Kidney epithelial cell (primary cell): ENCODE measurements at regions not wholly inside any gene's neighbourhood (a gene's known extent, or its start where the extent isn't known, plus 50 kb on each side); places are given as distances from the start of the nearest gene placed in this dataset.

Experiments
- DNase-seq: peaks from one replicate; pipeline ENCODE4 v3.0.0-alpha.2; 2010; ENCODE audit warnings: low read depth
- H3K27me3 ChIP-seq: 2 replicates; pipeline ENCODE4 v1.6.0; 2011; ENCODE audit warnings: low read length; ENCODE audit not compliant: control insufficient read depth, insufficient read depth
- H3K36me3 ChIP-seq: 2 replicates; pipeline ENCODE4 v1.5.1; 2011; ENCODE audit warnings: low read length; ENCODE audit not compliant: control insufficient read depth, insufficient read depth
- H3K4me3 ChIP-seq: 2 replicates; pipeline ENCODE4 v1.5.1; 2011; ENCODE audit warnings: low read depth, mild to moderate bottlenecking, control low read depth, low read length
- TF ChIP-seq, protein P1 (sequence below): IDR thresholded peaks from 2 replicates; pipeline ENCODE4 v1.5.1; 2011; ENCODE audit warnings: mild to moderate bottlenecking, moderate library complexity, low read length, control low read depth, inconsistent platforms; ENCODE audit not compliant: insufficient read depth, poor library complexity, severe bottlenecking

DNA sequence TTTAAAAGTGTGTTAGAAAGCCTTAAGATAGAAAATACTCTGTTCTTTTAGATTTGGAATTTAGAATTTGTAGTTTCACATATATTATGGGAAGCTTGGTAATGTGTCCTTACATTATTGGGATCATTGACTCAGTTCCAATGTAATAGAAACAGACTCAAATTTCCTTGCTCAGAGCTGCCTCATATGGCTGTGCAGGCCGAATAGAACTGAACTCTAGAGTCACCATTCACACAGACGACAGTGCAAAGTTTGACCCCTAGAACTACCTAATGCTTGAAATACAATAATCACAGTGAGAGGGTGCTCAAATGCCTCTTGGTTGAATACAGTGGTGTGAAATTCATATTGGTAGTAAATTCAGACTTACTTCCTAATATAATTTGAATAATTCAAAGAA, 482.7 kb upstream of the CITED2 start:
- Histone ChIP-seq H3K36me3 (no peaks in the 10 kb centered on the region), H3K27me3 (no peaks in the 10 kb centered on the region), H3K4me3 (no peak overlapping the region)
- DNase-seq = no peak
- TF ChIP-seq, protein P1, sequence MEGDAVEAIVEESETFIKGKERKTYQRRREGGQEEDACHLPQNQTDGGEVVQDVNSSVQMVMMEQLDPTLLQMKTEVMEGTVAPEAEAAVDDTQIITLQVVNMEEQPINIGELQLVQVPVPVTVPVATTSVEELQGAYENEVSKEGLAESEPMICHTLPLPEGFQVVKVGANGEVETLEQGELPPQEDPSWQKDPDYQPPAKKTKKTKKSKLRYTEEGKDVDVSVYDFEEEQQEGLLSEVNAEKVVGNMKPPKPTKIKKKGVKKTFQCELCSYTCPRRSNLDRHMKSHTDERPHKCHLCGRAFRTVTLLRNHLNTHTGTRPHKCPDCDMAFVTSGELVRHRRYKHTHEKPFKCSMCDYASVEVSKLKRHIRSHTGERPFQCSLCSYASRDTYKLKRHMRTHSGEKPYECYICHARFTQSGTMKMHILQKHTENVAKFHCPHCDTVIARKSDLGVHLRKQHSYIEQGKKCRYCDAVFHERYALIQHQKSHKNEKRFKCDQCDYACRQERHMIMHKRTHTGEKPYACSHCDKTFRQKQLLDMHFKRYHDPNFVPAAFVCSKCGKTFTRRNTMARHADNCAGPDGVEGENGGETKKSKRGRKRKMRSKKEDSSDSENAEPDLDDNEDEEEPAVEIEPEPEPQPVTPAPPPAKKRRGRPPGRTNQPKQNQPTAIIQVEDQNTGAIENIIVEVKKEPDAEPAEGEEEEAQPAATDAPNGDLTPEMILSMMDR = no peak

DNA sequence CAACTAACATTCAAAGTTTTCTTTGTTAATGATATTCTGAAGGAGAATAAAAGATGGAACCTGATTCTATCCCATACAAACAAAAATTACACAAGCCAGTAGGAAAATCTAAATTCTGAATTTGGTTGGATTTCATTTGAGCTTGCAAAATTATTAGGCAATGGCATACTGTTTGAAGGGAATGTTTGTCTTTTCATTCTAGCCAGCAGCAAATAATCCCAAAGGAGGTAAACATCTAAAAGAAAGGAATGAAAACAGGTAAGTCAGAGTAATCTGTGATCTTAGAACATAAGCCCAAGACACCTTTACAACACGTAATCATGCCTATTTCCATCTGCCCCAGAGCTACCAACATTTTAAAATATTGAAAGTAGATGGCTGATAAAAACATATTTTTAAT, 482.1 kb upstream of the CITED2 start:
- no peaks in the 10 kb centered on the region for H3K27me3 ChIP-seq
- TF ChIP-seq, protein P1 = no peak
- H3K36me3 ChIP-seq = no peaks in the 10 kb centered on the region
- no peak for DNase-seq
- H3K4me3 ChIP-seq = no peak overlapping the region

DNA sequence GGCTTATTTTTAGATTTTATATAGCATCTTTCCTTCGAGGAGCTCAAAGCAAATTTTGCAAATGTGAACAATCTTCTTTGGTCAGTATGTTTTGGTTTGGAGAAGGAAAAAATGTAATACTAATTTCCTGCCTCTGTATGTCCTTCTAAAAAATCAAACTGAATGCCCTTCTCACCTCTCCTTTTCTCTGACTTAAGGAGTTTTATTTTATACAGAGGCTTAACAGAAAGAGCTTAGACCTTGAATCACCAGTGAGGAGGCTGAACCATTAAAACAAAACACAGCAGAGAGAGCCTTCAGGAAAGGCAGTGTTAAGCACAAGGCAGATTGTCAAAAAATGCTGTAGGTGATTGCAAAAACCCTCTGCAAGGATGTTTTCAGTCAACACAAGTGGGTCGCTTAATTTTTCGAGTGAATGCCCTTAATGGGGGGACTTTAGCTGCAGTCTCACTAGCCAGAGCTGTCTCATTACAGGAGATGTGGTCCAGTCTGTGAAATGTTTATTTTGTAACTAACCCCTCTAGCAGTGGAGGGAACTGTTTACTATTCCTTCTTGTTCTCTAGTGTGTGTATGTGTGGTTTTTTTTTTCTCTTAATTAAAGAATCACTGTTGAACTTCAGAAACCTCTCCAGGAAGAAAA, 481.3 kb upstream of the CITED2 start:
- TF ChIP-seq, protein P1 = no peak
- Histone ChIP-seq H3K36me3 (no peaks in the 10 kb centered on the region), H3K4me3 (no peak overlapping the region), H3K27me3 (no peaks in the 10 kb centered on the region)
- no peak for DNase-seq

DNA sequence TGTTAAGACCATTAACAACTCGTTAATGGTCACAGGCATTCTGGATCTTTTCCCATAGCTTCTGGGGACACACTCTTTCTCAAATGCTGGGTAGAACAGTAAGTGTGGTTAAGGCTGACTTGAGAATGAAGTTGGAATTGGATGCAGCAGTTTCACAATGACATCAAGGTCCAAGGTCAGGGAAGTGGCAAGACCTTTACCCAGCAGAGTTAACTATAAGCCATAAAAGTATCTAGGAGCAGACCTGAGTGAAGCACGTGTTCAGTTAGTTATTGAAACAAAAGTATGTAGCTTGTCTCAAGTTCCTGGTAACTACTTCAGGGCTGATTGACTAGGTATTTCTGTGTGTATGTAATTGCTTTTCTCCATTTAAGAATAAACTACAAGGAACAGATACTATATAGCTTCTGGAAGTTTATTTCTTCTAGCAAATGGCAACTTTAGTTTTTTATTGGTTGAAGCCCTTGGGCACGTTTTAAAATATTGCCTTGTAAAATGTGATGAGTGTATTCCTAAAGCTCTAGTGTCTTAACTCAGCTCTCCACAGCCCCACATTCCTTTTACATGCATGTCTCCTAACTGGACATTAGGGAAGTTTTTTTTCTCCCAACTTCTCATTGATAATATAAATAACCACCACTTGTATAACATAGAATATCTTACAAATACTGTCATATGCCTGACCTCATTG, 479.0 kb upstream of the CITED2 start:
- Histone ChIP-seq H3K4me3 (no peak overlapping the region), H3K36me3 (no peaks in the 10 kb centered on the region), H3K27me3 (no peaks in the 10 kb centered on the region)
- TF ChIP-seq, protein P1 = no peak
- DNase-seq = peak; percentile 67

DNA sequence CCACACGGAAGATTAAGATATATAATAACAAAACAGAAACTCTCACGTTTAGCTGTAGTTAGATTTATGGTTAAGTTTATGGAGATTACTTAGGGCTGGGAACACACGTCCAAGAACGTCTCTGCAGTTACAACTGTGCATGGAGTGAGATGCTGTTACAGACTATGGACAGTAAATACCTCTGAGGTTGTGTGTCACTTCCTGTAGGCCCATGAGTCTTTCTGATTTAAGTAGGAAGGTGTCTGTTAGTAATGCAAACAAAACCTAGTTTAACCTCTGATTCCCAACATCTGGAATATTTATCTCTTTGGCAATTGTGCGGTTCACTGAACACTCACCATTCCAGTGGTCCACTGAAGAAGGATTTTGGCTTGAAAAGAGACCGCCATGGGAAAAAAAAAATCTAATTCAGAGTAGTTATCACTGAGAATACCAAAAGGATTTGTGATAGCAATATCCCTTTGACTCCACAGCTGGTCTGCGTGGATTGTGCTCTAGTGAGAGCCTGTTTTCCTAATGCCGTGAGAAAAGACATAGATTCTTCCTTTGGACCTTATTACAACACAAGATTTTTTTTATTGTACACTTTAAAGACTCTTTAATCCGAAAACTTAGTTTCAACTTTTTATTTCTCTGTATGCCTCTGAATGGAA, 478.2 kb upstream of the CITED2 start:
- TF ChIP-seq, protein P1 = no peak
- H3K27me3 ChIP-seq = no peaks in the 10 kb centered on the region
- H3K4me3 ChIP-seq = no peak overlapping the region
- H3K36me3 ChIP-seq = no peaks in the 10 kb centered on the region
- DNase-seq = peak; percentile 32

DNA sequence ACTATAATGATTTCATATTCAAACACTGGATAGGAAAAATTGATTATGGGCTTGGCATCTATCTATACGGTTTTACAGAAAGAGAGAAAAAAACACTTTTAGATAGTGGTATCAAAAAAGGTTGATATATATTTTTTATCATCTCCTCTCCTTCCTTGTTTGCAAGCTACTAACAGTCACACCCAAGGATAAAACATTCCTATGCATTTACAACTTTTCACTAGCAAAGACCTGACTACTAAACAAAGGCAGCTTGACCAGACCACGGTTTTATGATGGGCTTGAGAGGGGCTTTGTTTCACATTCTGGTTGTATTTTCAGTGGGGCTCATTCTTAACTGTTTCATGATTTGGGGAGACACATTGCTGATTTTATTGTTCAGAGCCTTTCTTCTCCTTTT, 477.6 kb upstream of the CITED2 start:
- DNase-seq = no peak
- TF ChIP-seq, protein P1 = no peak
- Histone ChIP-seq H3K36me3 (no peaks in the 10 kb centered on the region), H3K27me3 (no peaks in the 10 kb centered on the region), H3K4me3 (no peak overlapping the region)
